GM21515 (cell line): ENCODE measurements at regions not wholly inside any gene's neighbourhood (a gene's known extent, or its start where the extent isn't known, plus 50 kb on each side); places are given as distances from the start of the nearest gene placed in this dataset.
"Not testable (repeated sequence)": the region's sequence is repeated elsewhere in the genome, so short reads cannot be mapped to it uniquely, and the experiment has no call there.

Source experiments
- ATAC-seq: cut with Tn5 transposase; IDR thresholded peaks from one replicate; pipeline ENCODE4 v1.9.1; 2021; ENCODE audit not compliant: unreplicated experiment

DNA sequence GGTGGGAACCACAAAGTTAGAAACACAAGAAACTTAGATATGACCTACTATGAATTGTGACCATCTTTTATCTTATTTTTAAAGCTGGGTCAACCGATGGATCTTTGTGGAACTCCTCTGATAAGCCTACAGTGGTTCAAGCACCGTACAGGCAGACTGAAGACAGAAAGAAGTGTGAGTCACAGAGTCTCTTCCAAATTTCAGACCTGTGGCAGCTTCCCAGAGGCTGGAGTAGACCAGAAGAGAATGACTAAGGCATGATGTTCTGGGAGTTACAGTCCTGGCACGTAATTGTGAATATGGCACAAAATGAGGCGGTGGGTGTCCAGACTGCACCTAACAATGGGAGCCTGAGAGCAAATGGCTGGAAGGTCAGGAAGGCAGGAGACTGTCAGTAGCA is 70.0 kb downstream of the LMO4 start:
- ATAC-seq: no peak

DNA sequence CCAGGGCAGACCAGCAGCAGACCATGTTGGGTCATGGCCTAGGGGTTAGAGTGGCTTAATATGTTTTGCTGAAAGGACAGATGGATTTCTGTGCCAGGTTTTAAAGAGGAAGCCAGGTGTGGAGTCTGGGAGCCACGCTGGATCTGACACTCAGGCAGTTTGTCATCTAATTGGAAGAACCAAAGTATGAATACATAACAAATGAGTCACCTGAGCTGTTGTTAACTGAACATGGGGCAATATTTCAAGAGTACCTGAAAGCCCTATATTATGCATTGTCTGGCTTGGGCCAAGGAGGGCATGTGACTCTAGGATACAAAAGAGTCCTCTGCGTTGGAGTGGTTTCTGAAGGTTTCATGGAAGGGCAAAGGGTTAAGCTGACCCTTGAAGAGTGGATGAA is 70.6 kb downstream of the LMO4 start:
- no peak for ATAC-seq

DNA sequence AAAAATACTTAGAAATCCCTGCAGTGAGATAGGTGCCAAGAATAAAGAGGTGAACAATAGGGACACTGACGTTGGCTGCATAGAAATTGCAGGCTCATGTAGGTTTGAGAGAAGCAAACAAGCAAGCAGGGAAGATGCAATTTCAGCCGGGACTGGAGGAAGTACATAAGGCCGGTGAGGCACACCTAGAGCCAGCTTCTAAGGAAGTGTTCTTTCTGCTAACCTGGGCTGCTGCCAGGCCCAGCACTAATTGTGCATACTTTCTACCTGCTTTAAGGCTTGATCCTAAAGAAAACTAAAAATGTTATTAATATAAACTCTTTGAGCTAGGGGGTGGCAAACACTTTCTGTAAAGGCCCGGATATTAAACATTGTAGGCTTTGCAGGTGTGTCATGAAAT is 71.0 kb downstream of the LMO4 start:
- ATAC-seq: no peak

- no peak for ATAC-seq
These were observed 72.1 kb downstream of the LMO4 start for GRCh38 chr1:87400813-87401212.

DNA sequence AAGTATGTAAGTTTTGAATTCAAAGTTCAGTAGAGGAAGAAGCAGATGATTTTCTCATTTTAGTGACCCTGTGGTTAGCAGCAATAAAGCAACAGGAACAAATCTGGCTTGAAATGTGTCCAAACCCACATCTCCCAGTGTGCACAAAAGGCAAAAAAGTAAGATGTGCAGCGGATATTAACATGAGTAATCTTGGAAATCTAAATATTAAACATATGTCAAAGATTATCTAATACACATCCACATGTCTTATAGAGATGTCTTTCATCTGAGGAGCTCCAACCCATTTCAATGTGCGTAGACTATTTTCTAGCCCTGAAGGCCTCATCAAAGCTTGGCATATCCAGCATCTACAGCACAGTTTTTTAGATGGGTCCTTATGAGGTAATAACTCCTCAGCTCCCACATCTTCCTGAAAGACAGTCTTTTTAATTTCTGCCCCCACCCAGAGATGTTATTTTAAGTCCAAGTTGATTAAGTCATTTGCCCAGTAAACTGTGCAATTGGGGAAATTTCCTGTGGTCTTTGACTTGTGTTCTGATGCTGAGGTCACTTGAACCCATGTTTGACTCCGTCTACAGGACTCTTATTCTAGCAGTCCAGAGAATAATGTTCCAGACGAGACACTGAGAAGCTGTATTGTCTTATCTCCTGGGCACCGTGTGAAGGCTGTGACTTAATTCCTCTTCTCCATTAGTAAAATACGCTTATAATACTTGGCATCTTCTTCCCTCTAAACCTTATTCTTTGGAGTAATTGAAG is 73.7 kb downstream of the LMO4 start:
- ATAC-seq: no peak

DNA sequence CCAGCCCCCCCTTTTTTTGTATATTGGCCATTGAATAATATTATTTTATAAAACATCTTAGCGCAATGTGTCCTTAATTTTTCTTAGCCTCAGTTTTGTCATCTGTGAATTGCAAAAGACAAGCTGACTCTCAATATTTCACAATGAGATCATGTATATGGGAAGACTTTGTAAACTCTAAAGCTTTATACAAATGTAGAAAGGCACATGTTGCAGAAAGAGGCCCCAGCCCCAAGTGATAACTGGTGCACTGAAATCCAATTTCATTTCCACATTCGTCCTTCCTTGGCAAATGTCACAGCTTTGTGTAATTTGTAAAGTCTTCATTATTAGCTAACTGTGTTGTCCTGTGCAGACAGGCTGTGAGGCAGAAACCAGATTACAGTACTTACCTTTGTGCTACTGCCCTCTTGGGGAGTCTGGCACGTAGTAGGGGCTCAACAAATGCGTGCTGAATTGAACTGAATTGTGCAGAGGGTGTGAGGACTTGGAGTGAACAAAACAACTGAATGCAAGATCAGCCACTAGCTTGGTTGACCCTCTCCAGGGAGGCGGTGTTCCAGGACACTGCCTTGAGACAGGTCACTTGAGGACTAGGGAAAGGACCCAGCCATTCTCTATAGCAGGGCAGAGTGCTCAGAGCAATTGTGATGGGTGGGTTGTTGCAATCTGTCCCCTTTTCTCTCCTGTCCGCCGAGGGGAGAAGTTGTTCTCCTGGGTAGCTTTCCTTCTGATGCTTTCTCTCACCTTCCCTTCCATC is 74.6 kb downstream of the LMO4 start:
- ATAC-seq: no peak

- no peak for ATAC-seq
These were observed 75.6 kb downstream of the LMO4 start for GRCh38 chr1:87404296-87404695.

- no peak for ATAC-seq
These were observed 80.1 kb downstream of the LMO4 start for GRCh38 chr1:87408665-87409248.

DNA sequence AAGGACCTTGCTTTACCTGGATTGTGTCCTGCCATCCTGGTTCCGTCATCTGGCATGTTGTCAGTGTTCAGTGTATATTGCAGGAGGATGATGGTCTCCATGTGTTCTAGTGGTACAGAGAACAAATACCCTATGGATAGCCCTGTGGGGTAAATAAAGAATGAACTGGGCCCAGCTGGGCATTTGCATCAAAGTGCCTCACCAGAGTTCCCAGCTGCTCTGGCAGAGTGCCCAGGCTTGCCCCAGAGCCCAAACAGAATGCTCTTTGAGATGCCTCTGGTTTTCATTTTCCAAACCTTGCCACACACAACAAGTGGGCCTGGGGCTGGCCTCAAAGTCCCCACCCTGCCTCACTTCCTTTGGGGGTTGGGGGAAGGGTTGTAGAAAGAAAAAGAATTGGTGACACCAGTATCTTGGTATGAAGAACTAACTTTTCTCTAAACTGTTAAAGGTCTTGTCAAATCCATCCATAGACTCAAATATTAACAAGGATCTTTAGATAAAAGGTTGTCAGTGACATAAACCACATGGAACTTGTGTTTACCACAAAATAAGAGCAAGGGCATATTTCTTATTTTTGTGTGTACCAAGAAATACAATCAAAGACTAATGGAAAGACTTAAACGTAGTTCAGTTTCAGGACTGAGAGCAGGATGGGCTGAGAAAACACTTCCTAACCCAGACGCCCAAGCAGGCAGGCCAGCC is 82.2 kb downstream of the LMO4 start:
- no peak for ATAC-seq

DNA sequence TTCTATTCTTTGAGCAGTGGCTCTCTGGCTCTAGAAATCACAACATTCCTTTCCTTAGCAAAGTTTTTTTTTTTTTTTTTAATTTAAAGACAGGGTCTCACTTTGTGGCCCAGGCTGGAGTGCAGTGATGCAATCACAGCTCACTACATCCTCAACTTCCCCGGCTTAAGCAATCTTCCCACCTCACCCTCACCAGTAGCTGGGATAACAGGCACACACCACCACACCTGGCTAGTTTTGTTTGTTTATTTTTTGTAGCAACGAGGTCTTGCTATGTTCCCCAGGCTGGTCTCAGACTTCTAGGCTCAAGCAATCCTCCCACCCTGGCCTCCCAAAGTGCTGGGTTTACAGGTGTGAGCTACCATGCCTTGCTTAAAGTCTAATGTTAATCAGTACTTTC is 85.2 kb downstream of the LMO4 start:
- ATAC-seq: not testable (repeated sequence)

DNA sequence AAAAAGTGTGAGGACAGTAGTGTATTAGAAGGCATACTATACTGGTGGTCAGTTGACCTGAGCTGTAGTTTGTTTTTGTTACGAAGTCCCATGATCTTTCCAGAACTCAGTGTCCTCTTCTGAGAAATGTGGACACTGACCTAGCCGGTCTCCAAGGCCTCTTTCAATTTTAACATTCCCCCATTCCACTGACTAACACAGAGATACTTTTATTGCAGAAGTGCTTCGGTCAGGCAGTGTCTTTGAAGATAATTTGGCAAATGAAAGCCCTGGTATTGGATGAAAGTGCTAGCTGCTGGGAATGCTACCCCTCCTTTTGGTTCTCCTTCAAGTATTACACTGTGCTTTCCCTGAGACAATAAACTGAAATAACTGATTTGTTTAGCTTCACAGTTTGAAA is 89.4 kb downstream of the LMO4 start:
- ATAC-seq: no peak

DNA sequence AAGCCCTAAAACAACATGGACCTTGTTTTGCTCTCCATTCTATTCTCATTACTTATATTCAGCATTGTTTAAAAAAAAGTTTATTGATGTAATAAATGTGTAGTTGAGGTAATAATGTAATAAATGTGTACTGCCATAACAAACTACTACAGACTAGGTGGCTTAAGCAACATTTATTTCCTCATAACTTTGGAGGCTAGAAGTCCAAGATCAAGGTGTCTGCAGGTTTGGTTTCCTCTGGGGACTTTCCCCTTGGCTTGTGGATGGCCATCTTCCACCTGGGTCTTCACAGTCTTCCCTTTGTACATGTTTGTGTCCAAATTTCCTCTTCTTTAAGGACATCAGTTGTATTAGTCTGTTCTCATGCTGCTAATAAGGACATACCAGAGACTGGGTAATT is 93.1 kb downstream of the LMO4 start:
- ATAC-seq: no peak

DNA sequence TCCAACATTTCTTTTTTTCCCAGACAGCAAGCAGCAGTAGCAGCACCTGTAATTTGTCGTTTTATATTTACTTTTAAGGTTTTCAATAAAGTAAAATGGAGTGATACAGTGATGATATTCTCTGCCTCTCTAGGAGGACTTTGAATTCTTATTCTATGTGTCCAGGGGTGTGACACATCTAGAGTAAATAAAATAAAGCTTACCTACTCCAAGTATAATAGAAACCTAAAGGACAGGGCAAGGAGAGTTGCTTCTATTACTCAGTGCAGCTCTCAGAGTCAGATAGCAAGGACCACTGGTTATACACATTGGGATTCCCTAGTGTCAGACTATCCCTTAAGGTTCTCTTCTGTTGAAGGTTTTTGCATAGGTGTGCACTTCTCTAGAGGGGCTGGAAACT is 95.9 kb downstream of the LMO4 start:
- ATAC-seq: no peak

DNA sequence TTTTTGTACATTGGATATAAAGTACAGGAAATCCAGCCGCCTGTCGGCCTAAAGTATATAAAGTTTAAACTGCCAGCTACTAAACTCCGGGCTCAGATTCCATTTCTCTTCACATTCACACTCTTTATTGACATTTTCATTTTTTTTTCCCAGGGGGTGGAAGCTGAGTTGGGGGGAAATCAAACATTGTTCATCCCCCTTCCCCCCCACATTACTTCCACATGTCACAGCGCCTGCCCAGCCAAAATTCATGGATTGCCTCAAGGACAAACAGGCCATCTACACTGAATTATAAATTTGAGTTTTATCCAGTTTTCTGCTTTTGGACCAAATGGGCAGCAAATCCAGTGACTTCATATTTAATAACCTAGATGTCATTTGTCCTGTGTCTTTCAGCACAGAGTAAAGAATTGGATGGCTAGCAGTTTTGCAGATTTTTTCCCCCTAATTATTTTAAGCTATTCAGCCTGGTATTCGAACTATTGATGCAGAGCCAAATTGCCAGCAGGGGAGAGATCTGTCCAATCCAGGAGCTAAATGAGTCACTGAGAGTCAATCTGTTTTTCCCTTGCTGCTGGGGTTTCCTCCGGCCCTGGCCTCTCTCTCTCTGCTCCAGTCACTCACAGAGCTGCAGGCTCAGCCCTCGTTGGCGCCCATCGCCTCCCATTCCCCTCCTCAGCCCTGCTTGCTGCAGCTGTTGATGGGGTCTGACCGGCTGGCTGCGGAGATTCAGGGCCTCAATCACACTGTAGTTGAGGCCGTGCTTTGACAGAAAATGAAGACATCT is 98.0 kb downstream of the LMO4 start:
- no peak for ATAC-seq

DNA sequence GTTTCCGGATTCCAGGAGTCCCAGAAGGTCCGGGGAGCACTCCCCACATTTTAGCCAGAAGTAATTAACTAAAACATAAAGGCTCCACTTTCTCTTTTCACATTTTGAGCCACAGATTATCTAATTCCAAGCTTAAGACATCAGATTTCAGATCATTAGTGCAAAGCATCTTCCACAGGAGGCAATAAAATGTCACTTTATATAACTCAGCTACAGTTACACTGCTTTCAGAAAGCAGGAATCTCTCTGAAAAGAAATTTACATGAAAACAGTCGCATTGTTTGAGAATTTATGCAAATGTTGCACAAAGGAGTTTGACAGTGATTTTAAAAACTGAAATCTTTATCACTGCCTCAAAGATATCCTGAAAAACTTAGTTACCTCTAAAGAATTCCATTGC is 99.7 kb downstream of the LMO4 start:
- ATAC-seq: no peak

DNA sequence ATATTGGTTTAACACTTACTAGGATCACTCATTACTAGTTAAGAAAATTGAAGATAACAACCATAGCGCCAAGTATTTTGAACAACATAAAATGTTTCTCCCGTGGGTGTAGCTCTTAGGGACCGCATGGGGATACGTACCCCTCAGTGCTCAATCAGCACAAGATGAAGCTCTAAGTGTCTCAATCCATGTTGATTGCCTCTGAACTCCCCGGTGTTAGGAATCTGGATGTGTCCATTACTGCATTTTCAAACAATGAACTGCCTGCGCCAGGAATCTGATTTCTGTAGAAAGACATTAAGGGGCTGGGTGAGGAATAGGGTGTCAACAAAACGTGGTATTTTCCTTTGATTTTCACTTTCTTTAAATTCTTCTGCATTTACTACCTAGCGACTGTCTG is 100.2 kb downstream of the LMO4 start:
- no peak for ATAC-seq

DNA sequence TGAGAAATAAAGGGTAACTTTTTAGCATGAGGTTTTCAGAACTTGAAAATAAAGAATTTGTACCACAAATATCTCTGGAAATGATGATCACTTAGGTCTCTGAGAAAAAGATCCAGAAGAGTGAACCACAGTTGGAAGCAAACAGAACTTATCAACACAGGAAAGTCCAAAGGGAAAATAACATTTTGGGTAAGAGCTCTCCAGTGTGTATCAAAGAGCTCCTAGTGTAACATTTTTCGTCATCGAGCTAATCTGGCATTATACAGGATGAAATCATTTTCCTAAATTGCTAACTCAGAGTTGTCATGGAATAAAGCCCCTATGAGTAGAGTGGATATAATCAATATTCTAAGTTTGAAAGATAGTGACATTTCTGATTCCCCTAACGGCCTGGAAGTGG is 104.0 kb downstream of the LMO4 start:
- ATAC-seq: no peak

DNA sequence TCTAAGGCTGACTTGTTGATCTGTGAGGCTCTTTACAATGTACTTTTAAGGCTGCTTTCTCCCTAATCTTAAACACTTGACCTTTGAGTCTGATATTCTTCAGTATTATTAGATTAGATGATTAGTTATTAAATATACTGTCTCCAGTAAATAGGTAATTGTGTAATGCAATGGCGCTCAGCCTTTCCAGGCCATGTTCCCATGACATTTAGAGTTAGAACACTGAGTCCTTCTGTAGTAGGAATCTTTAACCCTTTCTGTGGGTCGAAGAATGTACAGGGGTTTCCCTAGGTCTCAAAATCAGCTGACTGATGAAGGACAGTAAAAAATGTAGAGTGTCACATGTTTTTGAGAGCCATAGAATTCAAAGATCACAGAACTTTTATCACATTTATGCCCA is 104.4 kb downstream of the LMO4 start:
- not testable (repeated sequence) for ATAC-seq

DNA sequence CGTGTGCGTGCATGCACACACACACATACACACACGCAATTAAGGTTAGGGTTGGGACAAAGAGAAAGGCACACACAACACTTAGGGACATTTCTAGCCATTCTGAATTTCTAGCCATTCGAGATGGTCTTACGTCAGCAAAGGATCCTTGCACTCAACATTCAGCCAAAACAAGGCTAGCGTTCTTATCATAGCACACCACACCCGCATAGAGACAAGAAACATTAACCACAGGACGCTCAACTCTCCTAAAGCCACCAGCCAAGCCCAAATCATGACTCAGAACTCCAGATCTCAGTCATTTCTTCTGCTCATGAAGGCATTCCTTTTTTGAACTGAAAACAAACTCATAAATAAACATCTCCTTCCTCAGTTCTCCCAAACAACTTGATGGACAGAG is 106.8 kb downstream of the LMO4 start:
- ATAC-seq: no peak

GRCh38 chr1:87436115-87436514 is 107.4 kb downstream of the LMO4 start:
- ATAC-seq: not testable (repeated sequence)

DNA sequence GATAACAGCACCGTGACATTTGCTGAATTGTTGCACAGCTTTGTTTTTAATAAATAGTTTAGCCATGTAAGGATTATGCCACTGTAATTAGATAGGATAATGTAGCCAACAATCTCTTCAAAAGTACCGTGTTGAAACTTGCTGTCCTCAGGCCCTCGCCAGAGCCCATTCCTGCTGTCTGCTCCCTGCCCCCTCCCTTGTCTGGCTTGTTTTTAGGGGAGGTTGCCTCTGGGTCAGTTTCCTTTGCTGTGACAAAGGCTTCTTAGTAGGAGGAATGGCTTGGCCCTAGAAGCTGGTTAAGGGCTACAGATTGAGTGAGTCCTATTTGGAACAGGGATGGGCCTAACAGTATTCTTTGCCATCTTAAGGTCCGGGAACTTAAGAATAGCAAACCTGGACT is 107.9 kb downstream of the LMO4 start:
- ATAC-seq: no peak
